ENCODE measurements at regions not wholly inside any gene's neighbourhood (a gene's known extent, or its start where the extent isn't known, plus 50 kb on each side); places are given as distances from the start of the nearest gene placed in this dataset.

- Histone ChIP-seq H3K27ac (ENCODE audit: low read depth, low read length) (no peak overlapping the region), H3K4me1 (ENCODE audit: control insufficient read depth, low read length) (peaks cover 27% of the 10 kb centered on the region), H3K36me3 (ENCODE audit: control insufficient read depth, low read length) (no peaks in the 10 kb centered on the region), H3K4me2 (ENCODE audit: low read length) (no peak overlapping the region; the same call in 1 of the 2 replicates), H4K20me1 (ENCODE audit: control insufficient read depth, insufficient read depth, low read depth, low read length) (no peaks in the 10 kb centered on the region), H3K4me3 (ENCODE audit: low read length) (no peak overlapping the region), H3K79me2 (ENCODE audit: control insufficient read depth, low read length) (no peaks in the 10 kb centered on the region), H3K27me3 (ENCODE audit: control insufficient read depth, low read length) (no peaks in the 10 kb centered on the region), H3K9me3 (ENCODE audit: control insufficient read depth, insufficient read depth, low read length) (no peaks in the 10 kb centered on the region), H3F3A (ENCODE audit: control insufficient read depth, insufficient read depth) (no peaks in the 10 kb centered on the region), H3K9me2 (replicated peaks; ENCODE audit: control insufficient read depth, low read length) (no peaks in the 10 kb centered on the region)
- TF ChIP-seq CTCF (IDR thresholded peaks at IDR 0.05; ENCODE audit: low read depth, low read length, poor library complexity, severe bottlenecking) = no peak
These were observed 96.3 kb upstream of the PRDM11 start for GRCh38 chr11:45050111-45050510.

- Histone ChIP-seq H3K27me3 (ENCODE audit: control insufficient read depth, low read length) (no peaks in the 10 kb centered on the region), H3K27ac (ENCODE audit: low read depth, low read length) (no peak overlapping the region), H3K4me3 (ENCODE audit: low read length) (no peak overlapping the region), H3K36me3 (ENCODE audit: control insufficient read depth, low read length) (no peaks in the 10 kb centered on the region), H3F3A (ENCODE audit: control insufficient read depth, insufficient read depth) (no peaks in the 10 kb centered on the region), H3K9me3 (ENCODE audit: control insufficient read depth, insufficient read depth, low read length) (no peaks in the 10 kb centered on the region), H3K9me2 (replicated peaks; ENCODE audit: control insufficient read depth, low read length) (no peaks in the 10 kb centered on the region), H3K79me2 (ENCODE audit: control insufficient read depth, low read length) (no peaks in the 10 kb centered on the region), H3K4me1 (ENCODE audit: control insufficient read depth, low read length) (peaks cover 29% of the 10 kb centered on the region), H3K4me2 (ENCODE audit: low read length) (no peak overlapping the region), H4K20me1 (ENCODE audit: control insufficient read depth, insufficient read depth, low read depth, low read length) (no peaks in the 10 kb centered on the region)
- no peak for TF ChIP-seq CTCF (IDR thresholded peaks at IDR 0.05; ENCODE audit: low read depth, low read length, poor library complexity, severe bottlenecking)
- TF ChIP-seq EZH2phosphoT487 (IDR thresholded peaks at IDR 0.05; ENCODE audit: borderline replicate concordance, low read length) = no peak
These were observed 94.8 kb upstream of the PRDM11 start for GRCh38 chr11:45051621-45052020.

- H3K36me3 ChIP-seq (ENCODE audit: control insufficient read depth, low read length) = no peaks in the 10 kb centered on the region
- no peaks in the 10 kb centered on the region for H3K27me3 ChIP-seq (ENCODE audit: control insufficient read depth, low read length)
- H3K79me2 ChIP-seq (ENCODE audit: control insufficient read depth, low read length) = no peaks in the 10 kb centered on the region
- no peak overlapping the region for H3K4me3 ChIP-seq (ENCODE audit: low read length)
- H3F3A ChIP-seq (ENCODE audit: control insufficient read depth, insufficient read depth) = no peaks in the 10 kb centered on the region
- no peaks in the 10 kb centered on the region for H3K9me3 ChIP-seq (ENCODE audit: control insufficient read depth, insufficient read depth, low read length)
- no peak for TF ChIP-seq CTCF (IDR thresholded peaks at IDR 0.05; ENCODE audit: low read depth, low read length, poor library complexity, severe bottlenecking)
- H4K20me1 ChIP-seq (ENCODE audit: control insufficient read depth, insufficient read depth, low read depth, low read length) = no peaks in the 10 kb centered on the region
- H3K27ac ChIP-seq (ENCODE audit: low read depth, low read length) = no peak overlapping the region
- H3K9me2 ChIP-seq (replicated peaks; ENCODE audit: control insufficient read depth, low read length) = no peaks in the 10 kb centered on the region
- H3K4me2 ChIP-seq (ENCODE audit: low read length) = no peak overlapping the region
- H3K4me1 ChIP-seq (ENCODE audit: control insufficient read depth, low read length) = peaks cover 31% of the 10 kb centered on the region
These were observed 94.1 kb upstream of the PRDM11 start for GRCh38 chr11:45052361-45052760.

All from DOHH2 (cell line).